NCI-H2029 treated with DMSO at 0.1 percent for 48 hours (cell line): ENCODE measurements at regions not wholly inside any gene's neighbourhood (a gene's known extent, or its start where the extent isn't known, plus 50 kb on each side); places are given as distances from the start of the nearest gene placed in this dataset.

ENCODE experiments used
- DNase-seq: peaks from one replicate; lab custom pipeline; 2025; lab: John Stamatoyannopoulos, UW

GRCh38 chr4:166491635-166492034 lies 618.6 kb downstream of the TLL1 start:
- no peak for DNase-seq

GRCh38 chr4:166493924-166494345 lies 620.9 kb downstream of the TLL1 start:
- no peak for DNase-seq

GRCh38 chr4:166498546-166498945 lies 625.5 kb downstream of the TLL1 start:
- DNase-seq: no peak

- no peak for DNase-seq
Measured at GRCh38 chr4:166499820-166500219, 626.8 kb downstream of the TLL1 start.

- DNase-seq: no peak
Measured at GRCh38 chr4:166501941-166502382, 628.9 kb downstream of the TLL1 start.

- no peak for DNase-seq
Measured at GRCh38 chr4:166502660-166503059, 629.6 kb downstream of the TLL1 start.

GRCh38 chr4:166506051-166506450 lies 633.0 kb downstream of the TLL1 start:
- no peak for DNase-seq

- no peak for DNase-seq
Measured at GRCh38 chr4:166512267-166512666, 639.2 kb downstream of the TLL1 start.

- no peak for DNase-seq
Measured at GRCh38 chr4:166518315-166518714, 645.3 kb downstream of the TLL1 start.

- DNase-seq: no peak
Measured at GRCh38 chr4:166518776-166519175, 645.7 kb downstream of the TLL1 start.

GRCh38 chr4:166519774-166520173 lies 646.7 kb downstream of the TLL1 start:
- DNase-seq: no peak

GRCh38 chr4:166527500-166527899 lies 654.5 kb downstream of the TLL1 start:
- DNase-seq: no peak

- no peak for DNase-seq
Measured at GRCh38 chr4:166531703-166532102, 658.7 kb downstream of the TLL1 start.

GRCh38 chr4:166535865-166536264 lies 662.8 kb downstream of the TLL1 start:
- no peak for DNase-seq

GRCh38 chr4:166538491-166539005 lies 665.5 kb downstream of the TLL1 start:
- no peak for DNase-seq

GRCh38 chr4:166546009-166546408 lies 673.0 kb downstream of the TLL1 start:
- DNase-seq: no peak

- DNase-seq: no peak
Measured at GRCh38 chr4:166577639-166578038, 656.7 kb downstream of the SPOCK3 start.

- no peak for DNase-seq
Measured at GRCh38 chr4:166585491-166585890, 648.8 kb downstream of the SPOCK3 start.

- DNase-seq: no peak
Measured at GRCh38 chr4:166594326-166594946, 639.9 kb downstream of the SPOCK3 start.

GRCh38 chr4:166600264-166600663 lies 634.0 kb downstream of the SPOCK3 start:
- DNase-seq: no peak

GRCh38 chr4:166602068-166602467 lies 632.2 kb downstream of the SPOCK3 start:
- DNase-seq: no peak

- DNase-seq: no peak
Measured at GRCh38 chr4:166622425-166622977, 611.8 kb downstream of the SPOCK3 start.

GRCh38 chr4:166625018-166625637 lies 609.2 kb downstream of the SPOCK3 start:
- DNase-seq: no peak
